ENCODE measurements at regions not wholly inside any gene's neighbourhood (a gene's known extent, or its start where the extent isn't known, plus 50 kb on each side); places are given as distances from the start of the nearest gene placed in this dataset.

GRCh38 chr18:64333584-64333983, 184.7 kb upstream of the LINC00305 start:
- DNase-seq (peak in 1 of 5 donors; percentile 28), FAIRE-seq (no peak)
- Histone ChIP-seq H3K9ac (ENCODE audit: low read length in 3 of 3) (no peak overlapping the region), H3K4me1 (ENCODE audit: control insufficient read depth in 2 of 3, insufficient read depth in 2 of 3, low read depth in 1 of 3, low read length in 3 of 3) (no peaks in the 10 kb centered on the region), H3K36me3 (ENCODE audit: control insufficient read depth in 2 of 3, insufficient read depth in 3 of 3, low read length in 3 of 3) (no peaks in the 10 kb centered on the region), H3K27ac (ENCODE audit: low read depth in 2 of 2, low read length in 2 of 2) (no peak overlapping the region), H3K9me3 (ENCODE audit: control insufficient read depth in 2 of 3, insufficient read depth in 1 of 3, low read length in 3 of 3) (no peaks in the 10 kb centered on the region), H3K4me3 (ENCODE audit: low read length in 3 of 3) (no peak overlapping the region), H3K27me3 (ENCODE audit: control insufficient read depth, insufficient read depth, low read length) (no peaks in the 10 kb centered on the region)
- intact Hi-C loops (cut with DNase I), result no loop called here
- no peak for TF ChIP-seq CTCF (IDR thresholded peaks at IDR 0.05; ENCODE audit: borderline replicate concordance, extremely low read depth, insufficient read depth)

GRCh38 chr18:64332835-64333234, 183.9 kb upstream of the LINC00305 start:
- intact Hi-C loops (cut with DNase I), result no loop called here
- Histone ChIP-seq H3K27ac (ENCODE audit: low read depth in 2 of 2, low read length in 2 of 2) (no peak overlapping the region), H3K27me3 (ENCODE audit: control insufficient read depth, insufficient read depth, low read length) (no peaks in the 10 kb centered on the region), H3K36me3 (ENCODE audit: control insufficient read depth in 2 of 3, insufficient read depth in 3 of 3, low read length in 3 of 3) (no peaks in the 10 kb centered on the region), H3K9ac (ENCODE audit: low read length in 3 of 3) (no peak overlapping the region), H3K4me3 (ENCODE audit: low read length in 3 of 3) (no peak overlapping the region), H3K9me3 (ENCODE audit: control insufficient read depth in 2 of 3, insufficient read depth in 1 of 3, low read length in 3 of 3) (no peaks in the 10 kb centered on the region), H3K4me1 (ENCODE audit: control insufficient read depth in 2 of 3, insufficient read depth in 2 of 3, low read depth in 1 of 3, low read length in 3 of 3) (no peaks in the 10 kb centered on the region)
- DNase-seq (peak in 1 of 5 donors; percentile 10), FAIRE-seq (no peak)
- TF ChIP-seq CTCF (IDR thresholded peaks at IDR 0.05; ENCODE audit: borderline replicate concordance, extremely low read depth, insufficient read depth), result no peak

GRCh38 chr18:64331419-64331818, 182.5 kb upstream of the LINC00305 start:
- no peak for TF ChIP-seq CTCF (IDR thresholded peaks at IDR 0.05; ENCODE audit: borderline replicate concordance, extremely low read depth, insufficient read depth)
- intact Hi-C loops (cut with DNase I), result no loop called here
- DNase-seq (no peak), FAIRE-seq (no peak)
- no peaks in the 10 kb centered on the region for H3K9me3 ChIP-seq (ENCODE audit: control insufficient read depth in 2 of 3, insufficient read depth in 1 of 3, low read length in 3 of 3)
- no peak overlapping the region for H3K27ac ChIP-seq (ENCODE audit: low read depth in 2 of 2, low read length in 2 of 2)
- H3K9ac ChIP-seq (ENCODE audit: low read length in 3 of 3), result no peak overlapping the region
- no peaks in the 10 kb centered on the region for H3K36me3 ChIP-seq (ENCODE audit: control insufficient read depth in 2 of 3, insufficient read depth in 3 of 3, low read length in 3 of 3)
- H3K4me1 ChIP-seq (ENCODE audit: control insufficient read depth in 2 of 3, insufficient read depth in 2 of 3, low read depth in 1 of 3, low read length in 3 of 3), result no peaks in the 10 kb centered on the region
- H3K4me3 ChIP-seq (ENCODE audit: low read length in 3 of 3), result no peak overlapping the region
- H3K27me3 ChIP-seq (ENCODE audit: control insufficient read depth, insufficient read depth, low read length), result no peaks in the 10 kb centered on the region

GRCh38 chr18:64330931-64331330, 182.0 kb upstream of the LINC00305 start:
- no peak for TF ChIP-seq CTCF (IDR thresholded peaks at IDR 0.05; ENCODE audit: borderline replicate concordance, extremely low read depth, insufficient read depth)
- DNase-seq, result peak in 1 of 5 donors; percentile 33
- intact Hi-C loops (cut with DNase I), result no loop called here
- no peak overlapping the region for H3K27ac ChIP-seq (ENCODE audit: low read depth in 2 of 2, low read length in 2 of 2)
- FAIRE-seq, result no peak
- no peaks in the 10 kb centered on the region for H3K36me3 ChIP-seq (ENCODE audit: control insufficient read depth in 2 of 3, insufficient read depth in 3 of 3, low read length in 3 of 3)
- H3K4me1 ChIP-seq (ENCODE audit: control insufficient read depth in 2 of 3, insufficient read depth in 2 of 3, low read depth in 1 of 3, low read length in 3 of 3), result no peaks in the 10 kb centered on the region
- no peaks in the 10 kb centered on the region for H3K9me3 ChIP-seq (ENCODE audit: control insufficient read depth in 2 of 3, insufficient read depth in 1 of 3, low read length in 3 of 3)
- H3K4me3 ChIP-seq (ENCODE audit: low read length in 3 of 3), result no peak overlapping the region
- no peaks in the 10 kb centered on the region for H3K27me3 ChIP-seq (ENCODE audit: control insufficient read depth, insufficient read depth, low read length)
- H3K9ac ChIP-seq (ENCODE audit: low read length in 3 of 3), result no peak overlapping the region

Measured in kidney (tissue), 13 donors.